ENCODE measurements at regions not wholly inside any gene's neighbourhood (a gene's known extent, or its start where the extent isn't known, plus 50 kb on each side); places are given as distances from the start of the nearest gene placed in this dataset.
"Not testable (repeated sequence)": the region's sequence is repeated elsewhere in the genome, so short reads cannot be mapped to it uniquely, and the experiment has no call there.

GRCh38 chr5:90095292-90096060 lies 314.1 kb downstream of the CETN3 start:
- no peaks in the 10 kb centered on the region for H3K27me3 Mint-ChIP-seq (ENCODE audit: unreplicated experiment)
- no peaks in the 10 kb centered on the region for H3K36me3 Mint-ChIP-seq (ENCODE audit: unreplicated experiment)
- no peak for DNase-seq
- no peaks in the 10 kb centered on the region for H3K9me3 Mint-ChIP-seq (ENCODE audit: unreplicated experiment)
- no peak overlapping the region for H3K27ac Mint-ChIP-seq (ENCODE audit: unreplicated experiment)
- no peak overlapping the region for H3K4me3 Mint-ChIP-seq (ENCODE audit: unreplicated experiment)
- TF ChIP-seq CTCF (IDR thresholded peaks at IDR 0.05; ENCODE audit: partially characterized antibody, unreplicated experiment), result no peak
- H3K4me1 Mint-ChIP-seq (ENCODE audit: low read depth, unreplicated experiment), result no peaks in the 10 kb centered on the region

GRCh38 chr5:90093751-90094485 lies 315.6 kb downstream of the CETN3 start:
- DNase-seq, result no peak
- no peak for TF ChIP-seq CTCF (IDR thresholded peaks at IDR 0.05; ENCODE audit: partially characterized antibody, unreplicated experiment)
- Mint-ChIP-seq H3K36me3 (ENCODE audit: unreplicated experiment) (no peaks in the 10 kb centered on the region), H3K27me3 (ENCODE audit: unreplicated experiment) (no peaks in the 10 kb centered on the region), H3K4me3 (ENCODE audit: unreplicated experiment) (no peak overlapping the region), H3K27ac (ENCODE audit: unreplicated experiment) (no peak overlapping the region), H3K4me1 (ENCODE audit: low read depth, unreplicated experiment) (no peaks in the 10 kb centered on the region), H3K9me3 (ENCODE audit: unreplicated experiment) (no peaks in the 10 kb centered on the region)

GRCh38 chr5:90092734-90093133 lies 316.8 kb downstream of the CETN3 start:
- no peak for DNase-seq
- no peak overlapping the region for H3K27ac Mint-ChIP-seq (ENCODE audit: unreplicated experiment)
- no peak for TF ChIP-seq CTCF (IDR thresholded peaks at IDR 0.05; ENCODE audit: partially characterized antibody, unreplicated experiment)
- H3K4me1 Mint-ChIP-seq (ENCODE audit: low read depth, unreplicated experiment), result no peaks in the 10 kb centered on the region
- no peaks in the 10 kb centered on the region for H3K36me3 Mint-ChIP-seq (ENCODE audit: unreplicated experiment)
- no peak overlapping the region for H3K4me3 Mint-ChIP-seq (ENCODE audit: unreplicated experiment)
- H3K9me3 Mint-ChIP-seq (ENCODE audit: unreplicated experiment), result no peaks in the 10 kb centered on the region
- H3K27me3 Mint-ChIP-seq (ENCODE audit: unreplicated experiment), result no peaks in the 10 kb centered on the region

- no peak for DNase-seq
- Mint-ChIP-seq H3K27me3 (ENCODE audit: unreplicated experiment) (no peaks in the 10 kb centered on the region), H3K4me1 (ENCODE audit: low read depth, unreplicated experiment) (peaks cover 6% of the 10 kb centered on the region), H3K27ac (ENCODE audit: unreplicated experiment) (no peak overlapping the region), H3K36me3 (ENCODE audit: unreplicated experiment) (peaks cover 7% of the 10 kb centered on the region), H3K9me3 (ENCODE audit: unreplicated experiment) (peaks cover 10% of the 10 kb centered on the region), H3K4me3 (ENCODE audit: unreplicated experiment) (no peak overlapping the region)
- no peak for TF ChIP-seq CTCF (IDR thresholded peaks at IDR 0.05; ENCODE audit: partially characterized antibody, unreplicated experiment)
Observed at GRCh38 chr5:90084342-90084741, 325.2 kb downstream of the CETN3 start.

GRCh38 chr5:90073026-90073570 lies 336.5 kb downstream of the CETN3 start:
- H3K27me3 Mint-ChIP-seq (ENCODE audit: unreplicated experiment); H3K4me3 Mint-ChIP-seq (ENCODE audit: unreplicated experiment); H3K9me3 Mint-ChIP-seq (ENCODE audit: unreplicated experiment); DNase-seq; H3K36me3 Mint-ChIP-seq (ENCODE audit: unreplicated experiment); H3K27ac Mint-ChIP-seq (ENCODE audit: unreplicated experiment); H3K4me1 Mint-ChIP-seq (ENCODE audit: low read depth, unreplicated experiment): not testable (repeated sequence)
